Superior temporal gyrus (tissue), 1 donor: ENCODE measurements at regions not wholly inside any gene's neighbourhood (a gene's known extent, or its start where the extent isn't known, plus 50 kb on each side); places are given as distances from the start of the nearest gene placed in this dataset.

Experiments used
- DNase-seq: peaks from one replicate; pipeline ENCODE4 v3.0.0-alpha.2; 2016; ENCODE audit errors: extremely low spot score

DNA sequence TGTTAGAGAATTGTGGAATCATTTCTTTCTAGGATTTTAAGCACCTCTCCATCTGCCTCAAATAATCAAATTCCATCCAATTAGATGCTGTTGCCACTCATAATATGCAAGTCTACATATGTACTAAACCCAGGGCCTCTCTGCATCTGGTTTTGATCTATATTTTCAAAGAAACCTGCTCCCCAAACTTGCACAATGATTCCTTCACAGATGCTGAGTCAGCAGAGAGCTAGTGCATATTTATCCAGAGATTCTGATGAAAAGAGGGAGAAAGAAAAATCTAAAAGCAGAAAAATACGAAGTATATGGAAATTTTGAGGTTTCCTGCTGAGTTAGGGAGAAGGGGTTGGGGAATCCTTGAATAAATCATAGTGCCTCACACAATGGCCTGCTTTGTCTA lies 235.1 kb upstream of the RBFOX1 start:
- no peak for DNase-seq

DNA sequence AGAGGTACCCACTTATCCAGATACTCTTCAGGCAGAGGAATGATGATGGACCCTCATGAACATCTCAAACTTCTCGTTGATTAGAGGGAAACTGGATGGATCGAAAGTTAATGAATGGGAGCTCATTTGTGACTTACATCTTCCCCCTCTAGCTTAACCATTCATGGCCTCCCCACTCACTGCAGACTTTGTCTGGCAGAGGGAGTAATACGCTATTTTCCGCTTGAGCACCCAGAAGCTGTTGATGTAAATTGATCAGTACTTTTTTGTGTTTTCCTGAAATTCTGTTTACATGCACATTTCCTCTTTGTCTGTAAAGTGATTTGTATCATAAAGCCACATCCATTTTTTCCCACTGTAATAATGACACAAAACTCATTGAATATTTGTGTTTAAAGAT lies 239.1 kb upstream of the RBFOX1 start:
- no peak for DNase-seq

GRCh38 chr16:7090628-7091115 lies 242.0 kb upstream of the RBFOX1 start:
- no peak for DNase-seq

GRCh38 chr16:7089751-7090150 lies 242.9 kb upstream of the RBFOX1 start:
- DNase-seq, result no peak

- DNase-seq, result no peak
Measured at GRCh38 chr16:7088711-7089110, 243.9 kb upstream of the RBFOX1 start.

GRCh38 chr16:7086822-7087616 lies 245.6 kb upstream of the RBFOX1 start:
- peak; percentile 43 for DNase-seq

GRCh38 chr16:7085776-7086175 lies 246.9 kb upstream of the RBFOX1 start:
- DNase-seq, result no peak

- DNase-seq, result no peak
Measured at GRCh38 chr16:7083096-7083495, 249.5 kb upstream of the RBFOX1 start.

DNA sequence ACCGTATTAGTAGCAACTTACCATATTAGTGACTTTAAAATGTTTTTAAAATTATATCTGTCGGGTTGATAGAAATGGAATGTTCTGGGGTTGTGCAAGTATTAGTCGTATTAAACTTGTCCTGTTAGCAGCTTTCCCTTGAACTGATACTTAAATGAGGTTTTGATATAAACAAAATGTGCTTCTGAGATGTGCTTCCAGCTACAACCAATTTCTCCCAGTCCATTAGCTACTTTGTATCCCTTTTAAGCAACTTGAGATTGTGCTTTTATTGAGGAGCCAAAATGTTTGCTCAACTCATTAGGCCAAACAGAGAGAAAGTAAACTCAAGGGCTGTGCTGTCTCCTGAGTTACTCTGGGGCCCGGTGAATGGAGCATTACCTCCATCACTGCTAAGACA lies 255.0 kb upstream of the RBFOX1 start:
- DNase-seq, result no peak

DNA sequence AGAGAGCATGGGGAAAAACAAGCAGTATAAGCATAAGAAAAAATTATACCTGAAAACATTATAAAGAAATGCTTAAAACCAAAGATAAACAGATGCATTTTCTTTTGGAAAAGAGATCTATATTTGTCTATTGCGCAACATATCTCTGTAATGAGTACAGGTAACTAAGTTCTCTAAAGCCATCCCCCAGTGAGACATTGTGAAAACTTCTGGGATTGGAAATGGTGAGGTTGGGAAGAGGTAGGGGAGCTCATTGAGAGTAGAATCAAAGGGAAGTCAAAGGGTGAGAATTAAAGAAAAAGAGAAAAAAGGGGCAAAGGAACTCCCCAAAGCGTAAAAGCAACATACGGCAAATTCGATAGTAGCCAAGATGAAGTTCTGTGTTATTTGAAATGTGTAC lies 257.9 kb upstream of the RBFOX1 start:
- DNase-seq, result no peak

DNA sequence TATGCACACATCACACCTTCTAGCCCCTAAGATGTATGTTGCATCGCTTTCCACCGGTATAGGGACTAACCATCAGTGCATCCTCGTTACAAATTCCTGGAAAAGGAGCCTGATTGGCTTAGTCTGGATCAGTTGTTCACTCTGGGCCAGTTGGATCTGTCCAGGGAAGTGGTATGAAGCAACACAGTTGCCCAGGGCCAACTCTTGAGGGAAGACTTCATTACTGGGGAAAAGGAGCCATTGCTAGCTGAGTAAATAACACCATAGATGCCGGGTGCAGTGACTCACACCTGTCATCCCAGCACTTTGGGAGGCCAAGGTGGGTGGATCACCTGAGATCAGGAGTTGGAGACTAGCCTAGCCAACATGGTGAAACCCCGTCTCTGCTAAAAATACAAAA lies 275.2 kb upstream of the RBFOX1 start:
- DNase-seq, result no peak

GRCh38 chr16:7055443-7055842 lies 277.2 kb upstream of the RBFOX1 start:
- DNase-seq, result no peak

GRCh38 chr16:7051591-7052349 lies 280.9 kb upstream of the RBFOX1 start:
- DNase-seq, result no peak

- DNase-seq, result no peak
Measured at GRCh38 chr16:7044331-7044730, 288.3 kb upstream of the RBFOX1 start.

DNA sequence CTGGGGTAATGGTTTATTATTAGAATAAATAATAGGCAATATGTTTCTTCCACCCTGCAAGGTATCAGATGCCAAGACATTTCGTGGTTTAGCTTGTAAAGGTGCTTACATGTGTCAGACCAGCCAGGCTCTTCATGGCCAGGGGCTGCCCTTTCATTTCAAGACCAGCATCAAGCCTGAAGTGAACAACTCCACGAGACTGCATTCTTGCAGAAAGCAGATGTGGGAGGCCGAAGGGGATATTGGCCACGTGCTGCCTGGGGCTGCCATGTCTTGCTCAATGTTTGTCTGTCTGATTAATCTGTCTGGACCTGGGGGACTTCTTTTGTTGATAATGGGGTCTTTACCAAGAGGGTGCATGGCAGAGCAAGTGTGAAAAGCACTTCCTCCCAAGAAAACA lies 294.2 kb upstream of the RBFOX1 start:
- no peak for DNase-seq

DNA sequence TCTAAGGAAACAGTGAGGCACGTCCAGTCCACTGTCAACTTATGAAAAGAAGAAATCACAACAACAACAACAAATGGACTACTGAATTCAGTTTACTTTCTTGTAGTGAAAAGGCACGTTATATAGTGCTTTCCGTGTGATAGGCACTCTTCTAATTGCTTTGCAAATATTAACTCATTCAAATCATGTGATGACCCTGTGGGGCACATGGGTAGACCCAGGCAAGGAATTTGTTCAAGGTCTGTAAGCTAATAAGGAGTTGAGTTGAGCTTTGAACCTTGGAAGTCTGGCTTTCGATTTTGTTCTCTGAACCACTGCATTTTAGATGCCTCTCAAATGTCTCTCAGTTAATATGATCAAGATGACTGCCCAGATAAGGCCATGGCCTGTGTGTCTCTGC lies 295.1 kb upstream of the RBFOX1 start:
- no peak for DNase-seq

GRCh38 chr16:7031031-7031430 lies 301.6 kb upstream of the RBFOX1 start:
- DNase-seq, result no peak

GRCh38 chr16:7027401-7027800 lies 305.2 kb upstream of the RBFOX1 start:
- DNase-seq, result no peak

DNA sequence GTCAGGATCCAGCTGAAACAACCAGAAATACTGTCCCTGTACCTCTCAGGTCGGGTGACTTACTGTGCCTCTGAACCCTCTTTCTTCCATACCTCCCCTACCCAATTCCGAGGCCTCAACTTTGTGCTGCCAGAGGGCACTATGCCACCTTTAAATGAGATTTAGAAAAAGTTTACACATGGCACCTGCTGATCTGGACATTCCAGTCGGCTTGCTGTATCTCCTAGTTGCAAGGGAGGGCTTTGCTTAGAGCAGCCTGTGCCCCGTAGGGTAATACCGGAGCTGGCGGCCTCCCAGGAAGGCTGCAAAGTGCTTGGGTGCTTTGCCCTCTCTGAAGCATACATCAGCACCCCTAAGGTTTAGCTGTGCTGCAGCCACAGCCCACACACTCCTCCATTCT lies 306.0 kb upstream of the RBFOX1 start:
- DNase-seq, result no peak

DNA sequence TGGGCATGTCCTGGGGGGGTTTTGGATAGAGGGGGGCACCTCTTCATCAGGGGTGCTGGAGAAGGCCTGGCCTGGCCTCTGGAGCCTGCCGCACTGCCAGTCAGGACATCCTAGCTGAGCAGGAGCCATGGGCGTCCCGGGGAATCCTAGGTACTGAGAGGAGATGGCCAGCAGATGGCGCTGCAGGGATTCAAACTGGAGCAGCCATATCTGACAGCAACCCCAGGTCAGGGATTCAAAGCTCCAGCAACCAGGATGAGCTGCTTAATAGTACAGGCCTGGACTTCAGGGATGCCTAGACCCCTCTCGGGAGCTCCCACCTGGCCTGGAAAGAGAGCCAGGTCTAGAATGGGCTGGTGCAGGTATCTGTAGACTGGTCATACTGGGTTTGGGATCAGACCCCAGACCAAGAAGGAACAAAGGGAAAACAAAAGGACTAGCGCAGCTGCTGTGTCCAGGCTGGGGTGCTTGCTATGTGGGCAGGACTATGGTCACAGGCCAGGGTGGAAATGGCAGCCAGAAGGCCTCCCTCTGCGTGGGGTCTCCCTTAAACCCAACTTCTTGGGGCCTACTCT lies 306.9 kb upstream of the RBFOX1 start:
- DNase-seq, result peak; percentile 82

GRCh38 chr16:7021653-7022275 lies 310.9 kb upstream of the RBFOX1 start:
- no peak for DNase-seq

DNA sequence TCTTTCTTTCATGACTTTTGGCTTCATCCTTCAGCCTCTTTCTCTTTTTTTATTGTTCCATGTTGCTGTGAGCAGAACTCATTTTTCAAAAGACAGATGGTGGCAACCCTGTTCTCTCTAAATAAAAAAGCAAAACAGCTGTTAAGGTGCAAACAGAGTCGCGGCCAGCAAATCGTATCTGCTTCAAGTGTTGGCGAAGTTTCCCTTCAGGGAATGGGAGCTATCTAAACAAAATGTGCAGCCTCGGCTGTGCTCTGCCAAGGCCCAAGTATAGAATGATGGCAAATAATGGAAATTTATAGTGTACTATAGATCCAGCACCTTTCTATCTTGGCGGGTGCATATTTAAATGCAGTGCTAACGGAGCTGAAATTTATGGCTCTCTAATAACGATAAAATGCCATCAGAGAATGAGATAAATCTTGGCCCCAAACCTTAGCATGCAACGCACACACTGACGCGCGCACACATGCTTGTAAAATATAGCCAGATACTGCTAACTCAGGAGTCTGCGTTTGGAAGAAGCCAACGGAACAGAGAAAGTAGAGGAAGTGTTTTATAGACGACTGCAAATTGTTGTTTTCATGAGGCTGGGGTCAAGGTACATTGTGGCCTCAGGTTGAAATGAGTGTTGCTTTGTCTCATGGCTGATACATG lies 315.5 kb upstream of the RBFOX1 start:
- DNase-seq, result peak; percentile 61
